Adrenal gland (tissue), 5 donors: ENCODE measurements at regions not wholly inside any gene's neighbourhood (a gene's known extent, or its start where the extent isn't known, plus 50 kb on each side); places are given as distances from the start of the nearest gene placed in this dataset.
"Not testable (repeated sequence)": the region's sequence is repeated elsewhere in the genome, so short reads cannot be mapped to it uniquely, and the experiment has no call there.

Experiments
- CTCF ChIP-seq, 6 experiments: fragments of 450-650 bp in 4 of 6; fragments of 200-600 bp in 2 of 6; sonication (generic) in 1 of 6; IDR thresholded peaks; 1 replicate in 5 of 6; 2 replicates in 1 of 6; pipeline versions ENCODE4 v1.5.1 to v1.8.0; 2016 to 2021; ENCODE audit warnings: antibody characterized with exemption in 6 of 6, mild to moderate bottlenecking in 2 of 6, moderate library complexity in 1 of 6
- POLR2A ChIP-seq, 2 donors: fragments of 450-650 bp; IDR thresholded peaks; one replicate each; pipeline ENCODE4 v1.6.1; 2017; ENCODE audit warnings: antibody characterized with exemption in 2 of 2, mild to moderate bottlenecking in 2 of 2, moderate library complexity in 1 of 2
- donor health status: DM: no; HTN: no; CAD: no.

GRCh38 chr15:50845181-50845580 lies 63.3 kb upstream of the AP4E1 start:
- not testable (repeated sequence) for TF ChIP-seq CTCF, POLR2A (IDR thresholded peaks at IDR 0.05)
